CD8-positive, alpha-beta memory T cell (primary cell): ENCODE measurements at regions not wholly inside any gene's neighbourhood (a gene's known extent, or its start where the extent isn't known, plus 50 kb on each side); places are given as distances from the start of the nearest gene placed in this dataset.

ENCODE experiments used
- CTCF ChIA-PET: fragments of 350-600 bp; sonication (Branson Sonifier 250); formaldehyde crosslinking; loops from one replicate; lab custom pipeline; 2021; ENCODE audit warnings: antibody characterized with exemption; lab: Charles Lee
- POLR2A ChIA-PET: fragments of 350-600 bp; sonication (Branson Sonifier 250); formaldehyde crosslinking; loops from one replicate; lab custom pipeline; 2021; ENCODE audit warnings: antibody characterized with exemption; lab: Charles Lee
- DNase-seq, 5 donors: peaks; one replicate each; pipeline versions ENCODE4 v3.0.0 to v3.0.0-alpha.2; 2020 to 2022; ENCODE audit warnings: mixed read lengths in 1 of 5
- H3K27ac ChIP-seq: one replicate; pipeline ENCODE4 v1.7.0; 2013; ENCODE audit warnings: low read depth, mild to moderate bottlenecking, low read length, moderate library complexity
- H3K27me3 ChIP-seq: 2 replicates; pipeline ENCODE4 v1.7.0; 2013; ENCODE audit warnings: low read length, mild to moderate bottlenecking; ENCODE audit not compliant: insufficient read depth, poor library complexity, severe bottlenecking
- H3K36me3 ChIP-seq: 2 replicates; pipeline ENCODE4 v1.7.0; 2013; ENCODE audit warnings: mild to moderate bottlenecking, low read length, moderate library complexity; ENCODE audit not compliant: insufficient read depth
- H3K4me1 ChIP-seq: 2 replicates; pipeline ENCODE4 v1.7.0; 2013; ENCODE audit warnings: mild to moderate bottlenecking, low read length, moderate library complexity; ENCODE audit not compliant: insufficient read depth
- H3K4me3 ChIP-seq: 2 replicates; pipeline ENCODE4 v1.7.0; 2013; ENCODE audit warnings: mild to moderate bottlenecking, low read length
- H3K9me3 ChIP-seq: 2 replicates; pipeline ENCODE4 v1.7.0; 2013; ENCODE audit warnings: mild to moderate bottlenecking, low read length
- H3K27ac Mint-ChIP-seq, 8 donors: one replicate each; pipeline ENCODE4 v1.8.0; 2020 to 2021; ENCODE audit warnings: mixed read lengths in 8 of 8, mild to moderate bottlenecking in 6 of 8, inconsistent platforms in 3 of 8, moderate library complexity in 3 of 8
- H3K27me3 Mint-ChIP-seq, 2 donors: one replicate each; pipeline ENCODE4 v1.8.0; 2020 to 2021; ENCODE audit warnings: mixed read lengths in 2 of 2, mild to moderate bottlenecking in 1 of 2, moderate library complexity in 1 of 2
- H3K36me3 Mint-ChIP-seq, 3 donors: one replicate each; pipeline ENCODE4 v1.8.0; 2020 to 2021; ENCODE audit warnings: mixed read lengths in 3 of 3, inconsistent platforms in 1 of 3, mild to moderate bottlenecking in 1 of 3
- H3K4me1 Mint-ChIP-seq, 3 donors: one replicate each; pipeline ENCODE4 v1.8.0; 2020 to 2021; ENCODE audit warnings: mixed read lengths in 3 of 3, inconsistent platforms in 1 of 3, mild to moderate bottlenecking in 1 of 3
- H3K4me3 Mint-ChIP-seq, 7 donors: one replicate each; pipeline ENCODE4 v1.8.0; 2020 to 2021; ENCODE audit warnings: mixed read lengths in 7 of 7, mild to moderate bottlenecking in 6 of 7, moderate library complexity in 4 of 7, inconsistent platforms in 2 of 7
- H3K9me3 Mint-ChIP-seq, 5 donors: one replicate each; pipeline ENCODE4 v1.8.0; 2020 to 2022; ENCODE audit warnings: mixed read lengths in 5 of 5, mild to moderate bottlenecking in 3 of 5, moderate library complexity in 2 of 5, inconsistent platforms in 1 of 5

- no peak overlapping the region for H3K4me3 ChIP-seq
- Mint-ChIP-seq H3K36me3 (no peaks in the 10 kb centered on the region), H3K27ac (peak overlapping the region in 1 of 8 donors; percentile 66), H3K4me1 (no peaks in the 10 kb centered on the region), H3K9me3 (peaks cover 0 to 2% (median 0%) of the 10 kb centered on the region in 5 donors), H3K4me3 (no peak overlapping the region), H3K27me3 (peaks cover 1 to 9% of the 10 kb centered on the region in 2 donors)
- CTCF ChIA-PET: no interaction called here
- no peak overlapping the region for H3K27ac ChIP-seq
- H3K27me3 ChIP-seq: no peaks in the 10 kb centered on the region
- H3K36me3 ChIP-seq: no peaks in the 10 kb centered on the region
- POLR2A ChIA-PET: no interaction called here
- H3K4me1 ChIP-seq: no peaks in the 10 kb centered on the region
- H3K9me3 ChIP-seq: no peaks in the 10 kb centered on the region
- DNase-seq: no peak
Measured at GRCh38 chr11:110948112-110948511, 235.9 kb upstream of the ARHGAP20 start.

DNA sequence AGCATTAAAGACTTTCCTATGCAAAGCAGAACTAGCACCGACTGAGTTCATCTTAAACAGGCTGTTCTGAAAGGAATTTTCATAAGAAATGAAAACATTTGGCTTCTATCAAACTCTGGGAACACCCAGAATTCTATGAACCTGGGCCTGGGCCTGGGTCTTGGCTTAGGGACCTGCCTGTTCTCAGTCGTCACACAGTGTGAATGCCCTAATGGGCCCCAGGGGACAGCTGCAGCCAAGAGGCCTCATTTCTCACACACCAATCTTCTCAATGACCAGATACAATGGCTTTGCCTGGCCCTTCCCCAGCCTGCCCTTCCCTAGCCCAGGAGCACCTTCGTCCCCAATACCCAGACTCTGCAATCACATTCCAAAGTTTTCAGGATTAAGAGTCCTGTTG lies 234.9 kb upstream of the ARHGAP20 start:
- Mint-ChIP-seq H3K4me1 (no peaks in the 10 kb centered on the region), H3K9me3 (peaks cover 0 to 2% (median 0%) of the 10 kb centered on the region in 5 donors)

GRCh38 chr11:110939471-110939870 lies 227.2 kb upstream of the ARHGAP20 start:
- ChIA-PET CTCF (no interaction called here), POLR2A (no interaction called here)
- H3K36me3 Mint-ChIP-seq: no peaks in the 10 kb centered on the region
- H3K27ac ChIP-seq: no peak overlapping the region
- H3K27ac Mint-ChIP-seq: no peak overlapping the region
- no peaks in the 10 kb centered on the region for H3K27me3 ChIP-seq
- no peaks in the 10 kb centered on the region for H3K9me3 Mint-ChIP-seq
- DNase-seq: no peak
- H3K4me3 ChIP-seq: no peak overlapping the region
- H3K27me3 Mint-ChIP-seq: peaks cover 0 to 5% of the 10 kb centered on the region in 2 donors
- no peaks in the 10 kb centered on the region for H3K4me1 Mint-ChIP-seq
- H3K4me1 ChIP-seq: no peaks in the 10 kb centered on the region
- H3K9me3 ChIP-seq: no peaks in the 10 kb centered on the region
- H3K4me3 Mint-ChIP-seq: no peak overlapping the region
- H3K36me3 ChIP-seq: no peaks in the 10 kb centered on the region

More for the DNA sequence above, 234.9 kb upstream of the ARHGAP20 start:
- H3K4me1 ChIP-seq: no peaks in the 10 kb centered on the region
- Mint-ChIP-seq H3K4me3 (no peak overlapping the region), H3K27me3 (peaks cover 0 to 9% of the 10 kb centered on the region in 2 donors), H3K27ac (no peak overlapping the region), H3K36me3 (no peaks in the 10 kb centered on the region)
- no peaks in the 10 kb centered on the region for H3K36me3 ChIP-seq
- no peak overlapping the region for H3K27ac ChIP-seq
- H3K27me3 ChIP-seq: no peaks in the 10 kb centered on the region
- DNase-seq: no peak
- POLR2A ChIA-PET: no interaction called here
- H3K9me3 ChIP-seq: no peaks in the 10 kb centered on the region
- H3K4me3 ChIP-seq: no peak overlapping the region
- CTCF ChIA-PET: no interaction called here

DNA sequence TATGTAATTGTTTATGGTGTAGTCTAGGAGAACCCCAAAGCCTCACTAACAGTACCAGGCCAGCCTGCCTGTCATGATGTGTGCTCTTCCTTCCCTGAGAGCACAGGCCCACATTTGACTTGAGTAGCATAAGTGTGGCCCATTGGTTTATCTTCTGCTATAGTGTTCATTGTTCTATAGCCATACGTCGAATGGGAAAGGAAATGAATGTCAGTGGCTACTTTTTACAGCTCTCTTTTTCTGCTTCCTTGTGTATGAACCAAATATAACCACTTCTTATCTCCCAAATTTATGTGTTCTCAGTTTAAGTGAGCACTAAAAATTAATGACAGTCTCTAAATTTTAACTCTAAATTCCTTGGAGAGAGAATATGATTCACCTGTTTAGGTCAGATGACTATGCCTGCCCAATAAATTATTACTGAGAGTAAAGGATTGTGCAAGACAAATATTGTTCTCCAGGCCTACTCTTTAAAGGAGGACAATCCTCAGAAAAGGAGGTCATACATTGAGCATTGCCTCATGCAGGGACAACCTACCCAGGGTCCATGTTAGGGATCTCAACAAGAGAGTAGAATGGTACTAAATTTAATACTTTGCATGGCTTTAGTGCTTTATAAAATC lies 222.9 kb upstream of the ARHGAP20 start:
- Histone ChIP-seq H3K4me1 (no peaks in the 10 kb centered on the region), H3K9me3 (no peaks in the 10 kb centered on the region), H3K27ac (no peak overlapping the region), H3K36me3 (no peaks in the 10 kb centered on the region), H3K4me3 (no peak overlapping the region), H3K27me3 (no peaks in the 10 kb centered on the region)
- Mint-ChIP-seq H3K27ac (no peak overlapping the region), H3K4me1 (no peaks in the 10 kb centered on the region), H3K36me3 (no peaks in the 10 kb centered on the region), H3K9me3 (no peaks in the 10 kb centered on the region), H3K27me3 (peaks cover 0 to 4% of the 10 kb centered on the region in 2 donors), H3K4me3 (no peak overlapping the region)
- POLR2A ChIA-PET: no interaction called here
- no peak for DNase-seq
- CTCF ChIA-PET: no interaction called here

DNA sequence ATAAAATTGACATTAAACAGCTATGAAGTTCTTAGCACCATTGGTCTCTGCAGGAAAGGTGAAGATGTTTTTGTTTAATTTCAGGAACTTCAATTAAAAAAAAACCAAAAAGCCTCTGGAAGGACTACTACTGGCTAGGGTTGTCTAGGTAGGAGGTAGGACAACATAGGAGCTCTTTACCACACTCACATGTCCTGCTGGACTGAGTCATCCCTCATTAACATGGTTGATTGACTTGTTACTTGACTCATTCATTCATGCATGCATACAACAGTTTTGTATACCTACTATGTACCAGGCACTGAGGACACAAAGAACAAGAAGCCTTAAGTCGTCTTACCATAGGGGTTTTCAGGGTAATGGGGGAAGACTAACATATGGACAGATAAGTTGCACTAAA lies 216.9 kb upstream of the ARHGAP20 start:
- no peaks in the 10 kb centered on the region for H3K9me3 ChIP-seq
- no peaks in the 10 kb centered on the region for H3K27me3 ChIP-seq
- no peaks in the 10 kb centered on the region for H3K4me1 ChIP-seq
- Mint-ChIP-seq H3K9me3 (peaks cover 0 to 2% (median 0%) of the 10 kb centered on the region in 5 donors), H3K27me3 (peaks cover 0 to 7% of the 10 kb centered on the region in 2 donors), H3K4me1 (no peaks in the 10 kb centered on the region), H3K36me3 (peaks cover 0 to 2% (median 0%) of the 10 kb centered on the region in 3 donors), H3K4me3 (no peak overlapping the region), H3K27ac (no peak overlapping the region)
- no peak overlapping the region for H3K4me3 ChIP-seq
- no peak for DNase-seq
- ChIA-PET POLR2A (no interaction called here), CTCF (no interaction called here)
- H3K36me3 ChIP-seq: no peaks in the 10 kb centered on the region
- no peak overlapping the region for H3K27ac ChIP-seq

DNA sequence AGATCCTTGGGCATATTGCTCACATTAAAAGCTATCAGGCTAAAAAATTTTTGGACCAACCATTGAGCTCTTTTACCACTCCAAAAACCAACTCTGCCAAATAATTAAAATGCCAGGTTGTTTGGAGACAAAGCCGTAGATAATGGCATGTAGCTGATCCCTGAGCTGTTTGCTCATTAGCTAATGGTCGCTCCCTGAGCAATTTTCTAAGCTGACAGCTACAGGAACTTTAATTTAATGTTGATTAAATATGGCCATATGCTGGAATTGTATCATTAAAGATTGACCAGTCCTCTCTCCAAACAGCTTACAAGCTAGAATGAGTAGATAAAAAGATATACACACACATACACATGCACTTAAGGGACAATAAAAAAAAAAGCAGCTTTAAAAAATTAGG lies 216.2 kb upstream of the ARHGAP20 start:
- Histone ChIP-seq H3K4me3 (no peak overlapping the region), H3K36me3 (no peaks in the 10 kb centered on the region), H3K27ac (no peak overlapping the region), H3K9me3 (no peaks in the 10 kb centered on the region), H3K4me1 (no peaks in the 10 kb centered on the region), H3K27me3 (no peaks in the 10 kb centered on the region)
- CTCF ChIA-PET: no interaction called here
- POLR2A ChIA-PET: no interaction called here
- DNase-seq: no peak
- H3K4me1 Mint-ChIP-seq: no peaks in the 10 kb centered on the region
- no peak overlapping the region for H3K27ac Mint-ChIP-seq
- peaks cover 0 to 2% (median 0%) of the 10 kb centered on the region in 3 donors for H3K36me3 Mint-ChIP-seq
- H3K9me3 Mint-ChIP-seq: peaks cover 0 to 2% (median 0%) of the 10 kb centered on the region in 5 donors
- no peak overlapping the region for H3K4me3 Mint-ChIP-seq
- peaks cover 0 to 7% of the 10 kb centered on the region in 2 donors for H3K27me3 Mint-ChIP-seq

DNA sequence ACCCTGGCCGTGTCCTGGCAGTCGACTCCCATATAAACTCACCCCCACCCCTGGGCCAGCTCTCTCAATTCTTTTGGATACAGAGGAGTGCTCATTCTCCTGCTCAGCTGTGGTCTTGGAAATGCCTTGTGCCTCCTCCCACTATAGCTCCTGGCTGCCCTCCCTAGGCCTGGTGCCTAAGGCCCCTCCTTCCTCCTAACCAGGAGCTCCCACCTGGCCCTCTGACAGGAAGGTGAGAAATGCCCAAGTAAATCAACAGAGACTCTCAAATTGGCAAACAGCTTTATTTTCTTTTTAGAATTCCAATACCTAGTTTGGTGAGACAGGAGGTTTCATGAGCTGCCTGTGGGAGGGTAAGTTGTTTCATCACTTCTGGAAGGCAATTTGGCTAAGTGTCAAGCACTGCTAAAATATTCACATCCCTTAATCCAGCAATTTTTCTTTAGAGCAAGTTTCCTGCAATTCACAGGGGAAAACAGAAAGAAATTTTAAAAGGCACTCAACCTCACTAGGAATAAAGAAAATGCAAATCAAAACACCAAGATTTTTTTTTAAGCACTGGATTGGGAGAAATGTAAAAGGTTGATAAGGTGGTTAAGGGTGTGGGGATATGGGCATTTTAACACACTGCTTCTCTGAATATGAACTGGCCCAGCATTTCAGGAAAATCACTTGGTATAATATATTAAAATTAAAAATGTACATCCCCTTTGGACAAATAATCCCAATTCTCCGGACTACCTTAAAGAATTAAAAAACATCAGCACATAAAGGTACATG lies 209.7 kb upstream of the ARHGAP20 start:
- H3K27ac ChIP-seq: no peak overlapping the region
- DNase-seq: no peak
- no peak overlapping the region for H3K4me3 Mint-ChIP-seq
- ChIA-PET CTCF (no interaction called here), POLR2A (no interaction called here)
- no peaks in the 10 kb centered on the region for H3K27me3 ChIP-seq
- peaks cover 0 to 2% (median 0%) of the 10 kb centered on the region in 3 donors for H3K36me3 Mint-ChIP-seq
- H3K36me3 ChIP-seq: no peaks in the 10 kb centered on the region
- H3K27me3 Mint-ChIP-seq: peaks cover 0 to 3% of the 10 kb centered on the region in 2 donors
- H3K4me1 ChIP-seq: no peaks in the 10 kb centered on the region
- no peak overlapping the region for H3K4me3 ChIP-seq
- H3K9me3 Mint-ChIP-seq: peaks cover 0 to 5% (median 3%) of the 10 kb centered on the region in 5 donors
- no peaks in the 10 kb centered on the region for H3K9me3 ChIP-seq
- peaks cover 3 to 6% (median 4%) of the 10 kb centered on the region in 3 donors for H3K4me1 Mint-ChIP-seq
- no peak overlapping the region for H3K27ac Mint-ChIP-seq

DNA sequence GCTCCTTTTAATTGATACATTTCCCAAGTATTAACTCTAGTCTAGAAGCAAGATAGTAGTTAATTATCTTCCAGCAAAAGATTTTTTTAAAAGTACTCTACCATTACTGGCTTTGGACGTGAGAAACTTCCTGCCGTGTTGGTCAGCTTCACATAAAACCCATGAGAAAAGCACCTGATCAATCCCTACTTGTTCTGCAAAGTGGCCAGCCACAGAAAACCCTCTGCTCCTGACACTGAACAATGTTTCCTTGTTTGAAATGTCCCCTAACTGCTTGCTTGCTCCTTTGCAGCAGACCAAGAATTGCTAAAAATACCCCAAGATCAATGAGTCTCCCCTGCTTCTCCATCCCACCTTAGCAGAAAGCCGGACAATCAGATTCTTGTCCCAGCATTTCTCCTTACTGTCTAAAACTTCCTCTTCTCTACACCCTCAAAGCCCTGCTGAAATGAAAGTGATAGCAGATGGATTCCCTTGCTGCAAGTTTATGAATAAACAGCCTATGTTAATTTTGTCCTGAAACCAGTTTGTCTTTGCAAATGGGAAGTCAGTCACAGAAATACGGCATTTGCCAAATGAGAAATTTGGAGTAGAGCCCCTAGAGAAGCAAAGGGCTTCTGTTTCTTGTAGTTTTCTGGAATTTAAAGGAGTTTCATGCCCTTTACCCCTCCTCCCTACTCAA lies 207.1 kb upstream of the ARHGAP20 start:
- no peak overlapping the region for H3K27ac ChIP-seq
- ChIA-PET POLR2A (interaction anchor here (0.5 kb wide), 1 partner anchor 9 kb away, joined by 3 read pairs; no protein-coding TSS in a partner anchor), CTCF (no interaction called here)
- no peaks in the 10 kb centered on the region for H3K36me3 Mint-ChIP-seq
- H3K4me3 ChIP-seq: no peak overlapping the region
- DNase-seq: no peak
- peak overlapping the region in 1 of 8 donors; percentile 1 for H3K27ac Mint-ChIP-seq
- H3K4me3 Mint-ChIP-seq: no peak overlapping the region
- peaks cover 3 to 6% (median 4%) of the 10 kb centered on the region in 3 donors for H3K4me1 Mint-ChIP-seq
- H3K27me3 ChIP-seq: no peaks in the 10 kb centered on the region
- H3K27me3 Mint-ChIP-seq: peaks cover 0 to 1% of the 10 kb centered on the region in 2 donors
- peaks cover 0 to 11% (median 6%) of the 10 kb centered on the region in 5 donors for H3K9me3 Mint-ChIP-seq
- no peaks in the 10 kb centered on the region for H3K9me3 ChIP-seq
- H3K36me3 ChIP-seq: no peaks in the 10 kb centered on the region
- no peaks in the 10 kb centered on the region for H3K4me1 ChIP-seq
